WTC11 (cell line): ENCODE measurements at regions not wholly inside any gene's neighbourhood (a gene's known extent, or its start where the extent isn't known, plus 50 kb on each side); places are given as distances from the start of the nearest gene placed in this dataset.

Source experiments
- CTCF ChIP-seq: fragments of 200-600 bp; IDR thresholded peaks from 2 replicates; pipeline ENCODE4 v1.8.0; 2022; ENCODE audit warnings: antibody characterized with exemption
- ELF4 ChIP-seq: sonication (generic); formaldehyde crosslinking; IDR thresholded peaks from 2 replicates; pipeline ENCODE4 v1.8.1; 2022; ENCODE audit warnings: low read depth, mild to moderate bottlenecking, moderate library complexity, missing genetic modification reagents
- MAX ChIP-seq: sonication (generic); formaldehyde crosslinking; IDR thresholded peaks from 2 replicates; pipeline ENCODE4 v1.8.0; 2022; ENCODE audit warnings: mild to moderate bottlenecking, missing genetic modification reagents
- NFE2L1 ChIP-seq: sonication (generic); formaldehyde crosslinking; IDR thresholded peaks from 2 replicates; pipeline ENCODE4 v1.8.1; 2023; ENCODE audit warnings: missing genetic modification reagents
- RELA ChIP-seq: sonication (generic); formaldehyde crosslinking; IDR thresholded peaks from 2 replicates; pipeline ENCODE4 v1.8.1; 2022; ENCODE audit warnings: missing genetic modification reagents, mild to moderate bottlenecking, borderline replicate concordance
- SMAD3 ChIP-seq: sonication (generic); formaldehyde crosslinking; IDR thresholded peaks from 2 replicates; pipeline ENCODE4 v1.8.0; 2022; ENCODE audit warnings: missing genetic modification reagents, mild to moderate bottlenecking, borderline replicate concordance
- SP1 ChIP-seq: sonication (generic); formaldehyde crosslinking; conservative IDR thresholded peaks from 2 replicates; pipeline ENCODE4 v1.8.1; 2022; ENCODE audit warnings: missing genetic modification reagents
- ZNF263 ChIP-seq: sonication (generic); formaldehyde crosslinking; IDR thresholded peaks from 2 replicates; pipeline ENCODE4 v1.8.1; 2022; ENCODE audit warnings: low read depth, mild to moderate bottlenecking, moderate library complexity, missing genetic modification reagents
- TF ChIP-seq, protein P1 (sequence below): sonication (generic); formaldehyde crosslinking; IDR thresholded peaks from 2 replicates; pipeline ENCODE4 v1.8.0; 2022; ENCODE audit warnings: mild to moderate bottlenecking, missing genetic modification reagents
- TF ChIP-seq, protein P2 (sequence below): sonication (generic); formaldehyde crosslinking; IDR thresholded peaks from 2 replicates; pipeline ENCODE4 v1.8.1; 2022; ENCODE audit warnings: mild to moderate bottlenecking, missing genetic modification reagents, moderate library complexity, borderline replicate concordance
- TF ChIP-seq, protein P3 (sequence below): sonication (generic); formaldehyde crosslinking; IDR thresholded peaks from 2 replicates; pipeline ENCODE4 v1.8.1; 2023; ENCODE audit warnings: mild to moderate bottlenecking, missing genetic modification reagents

DNA sequence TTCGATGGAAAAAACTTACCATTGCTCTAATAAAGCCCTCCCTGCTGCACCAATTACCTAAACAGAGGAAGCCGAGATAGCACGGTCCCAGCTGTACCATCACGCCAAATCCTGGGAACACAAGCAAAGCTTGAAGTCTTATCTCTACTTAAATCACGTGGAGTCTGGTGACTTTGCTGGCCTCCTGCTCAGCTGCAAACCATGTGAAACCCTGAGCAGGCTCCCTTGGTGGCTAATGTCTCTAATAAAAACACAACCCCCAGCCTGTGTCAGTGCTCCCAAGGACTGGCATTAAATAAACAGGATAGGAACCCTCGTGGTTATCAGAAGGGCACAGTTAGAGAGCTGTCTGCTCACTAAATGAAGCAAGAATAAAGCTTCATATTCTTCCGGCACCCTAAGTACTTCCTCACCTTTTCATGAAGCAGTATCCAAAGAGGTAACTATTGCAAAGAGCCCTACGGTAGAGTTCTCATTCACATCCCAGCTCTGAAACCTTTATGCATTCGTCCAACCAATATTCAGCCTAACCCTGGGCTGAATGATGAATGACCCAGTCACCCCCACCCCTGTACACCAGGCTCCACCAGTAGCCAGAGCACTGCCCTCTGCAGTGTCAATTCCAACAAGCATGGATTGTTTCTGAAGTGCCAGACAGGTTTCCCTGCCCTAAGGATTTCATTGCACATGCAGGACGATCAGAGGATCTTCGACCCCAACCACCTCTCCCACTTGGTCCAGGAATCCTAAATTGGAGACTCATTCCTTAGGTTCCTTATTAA lies 452.7 kb upstream of the TMPO start:
- TF ChIP-seq CTCF = no peak
- no peak for TF ChIP-seq RELA
- TF ChIP-seq, protein P1, sequence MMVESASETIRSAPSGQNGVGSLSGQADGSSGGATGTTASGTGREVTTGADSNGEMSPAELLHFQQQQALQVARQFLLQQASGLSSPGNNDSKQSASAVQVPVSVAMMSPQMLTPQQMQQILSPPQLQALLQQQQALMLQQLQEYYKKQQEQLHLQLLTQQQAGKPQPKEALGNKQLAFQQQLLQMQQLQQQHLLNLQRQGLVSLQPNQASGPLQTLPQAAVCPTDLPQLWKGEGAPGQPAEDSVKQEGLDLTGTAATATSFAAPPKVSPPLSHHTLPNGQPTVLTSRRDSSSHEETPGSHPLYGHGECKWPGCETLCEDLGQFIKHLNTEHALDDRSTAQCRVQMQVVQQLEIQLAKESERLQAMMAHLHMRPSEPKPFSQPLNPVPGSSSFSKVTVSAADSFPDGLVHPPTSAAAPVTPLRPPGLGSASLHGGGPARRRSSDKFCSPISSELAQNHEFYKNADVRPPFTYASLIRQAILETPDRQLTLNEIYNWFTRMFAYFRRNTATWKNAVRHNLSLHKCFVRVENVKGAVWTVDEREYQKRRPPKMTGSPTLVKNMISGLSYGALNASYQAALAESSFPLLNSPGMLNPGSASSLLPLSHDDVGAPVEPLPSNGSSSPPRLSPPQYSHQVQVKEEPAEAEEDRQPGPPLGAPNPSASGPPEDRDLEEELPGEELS (CRISPR knock-in tag) = no peak
- TF ChIP-seq SP1 (CRISPR knock-in tag) = no peak
- no peak for TF ChIP-seq MAX
- TF ChIP-seq ELF4 = no peak
- no peak for TF ChIP-seq NFE2L1
- TF ChIP-seq, protein P2, sequence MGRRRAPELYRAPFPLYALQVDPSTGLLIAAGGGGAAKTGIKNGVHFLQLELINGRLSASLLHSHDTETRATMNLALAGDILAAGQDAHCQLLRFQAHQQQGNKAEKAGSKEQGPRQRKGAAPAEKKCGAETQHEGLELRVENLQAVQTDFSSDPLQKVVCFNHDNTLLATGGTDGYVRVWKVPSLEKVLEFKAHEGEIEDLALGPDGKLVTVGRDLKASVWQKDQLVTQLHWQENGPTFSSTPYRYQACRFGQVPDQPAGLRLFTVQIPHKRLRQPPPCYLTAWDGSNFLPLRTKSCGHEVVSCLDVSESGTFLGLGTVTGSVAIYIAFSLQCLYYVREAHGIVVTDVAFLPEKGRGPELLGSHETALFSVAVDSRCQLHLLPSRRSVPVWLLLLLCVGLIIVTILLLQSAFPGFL (CRISPR knock-in tag) = no peak
- TF ChIP-seq, protein P3, sequence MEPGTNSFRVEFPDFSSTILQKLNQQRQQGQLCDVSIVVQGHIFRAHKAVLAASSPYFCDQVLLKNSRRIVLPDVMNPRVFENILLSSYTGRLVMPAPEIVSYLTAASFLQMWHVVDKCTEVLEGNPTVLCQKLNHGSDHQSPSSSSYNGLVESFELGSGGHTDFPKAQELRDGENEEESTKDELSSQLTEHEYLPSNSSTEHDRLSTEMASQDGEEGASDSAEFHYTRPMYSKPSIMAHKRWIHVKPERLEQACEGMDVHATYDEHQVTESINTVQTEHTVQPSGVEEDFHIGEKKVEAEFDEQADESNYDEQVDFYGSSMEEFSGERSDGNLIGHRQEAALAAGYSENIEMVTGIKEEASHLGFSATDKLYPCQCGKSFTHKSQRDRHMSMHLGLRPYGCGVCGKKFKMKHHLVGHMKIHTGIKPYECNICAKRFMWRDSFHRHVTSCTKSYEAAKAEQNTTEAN (CRISPR knock-in tag) = no peak
- TF ChIP-seq ZNF263 = no peak
- no peak for TF ChIP-seq SMAD3
